Fibroblast of skin of left quadriceps (primary cell): ENCODE measurements at regions not wholly inside any gene's neighbourhood (a gene's known extent, or its start where the extent isn't known, plus 50 kb on each side); places are given as distances from the start of the nearest gene placed in this dataset.

Experiments
- DNase-seq, 2 experiments: peaks; one replicate each; pipeline ENCODE4 v3.0.0-alpha.2; 2013; ENCODE audit warnings: low read depth in 2 of 2

GRCh38 chr15:94893091-94893490, 661.7 kb downstream of the MCTP2 start:
- no peak for DNase-seq

GRCh38 chr15:94894056-94894455, 662.7 kb downstream of the MCTP2 start:
- DNase-seq = no peak

GRCh38 chr15:94909510-94909909, 678.1 kb downstream of the MCTP2 start:
- DNase-seq = no peak

GRCh38 chr15:94910166-94910565, 678.8 kb downstream of the MCTP2 start:
- DNase-seq = no peak

- DNase-seq = no peak
Measured at GRCh38 chr15:94912760-94913159, 681.4 kb downstream of the MCTP2 start.

- no peak for DNase-seq
Measured at GRCh38 chr15:94917068-94917467, 685.7 kb downstream of the MCTP2 start.

- DNase-seq = no peak
Measured at GRCh38 chr15:94921936-94922335, 690.6 kb downstream of the MCTP2 start.

GRCh38 chr15:94924057-94924456, 692.7 kb downstream of the MCTP2 start:
- DNase-seq = no peak

GRCh38 chr15:94924971-94925598, 693.7 kb downstream of the MCTP2 start:
- no peak for DNase-seq

- no peak for DNase-seq
Measured at GRCh38 chr15:94925680-94926079, 694.3 kb downstream of the MCTP2 start.

- DNase-seq = no peak
Measured at GRCh38 chr15:94927003-94927402, 695.6 kb downstream of the MCTP2 start.

- DNase-seq = no peak
Measured at GRCh38 chr15:94929282-94929681, 697.9 kb downstream of the MCTP2 start.

- DNase-seq = no peak
Measured at GRCh38 chr15:94930441-94930840, 699.1 kb downstream of the MCTP2 start.

GRCh38 chr15:94930960-94931359, 699.6 kb downstream of the MCTP2 start:
- DNase-seq = no peak

GRCh38 chr15:94934440-94934839, 703.1 kb downstream of the MCTP2 start:
- DNase-seq = no peak

- no peak for DNase-seq
Measured at GRCh38 chr15:94937242-94937641, 705.9 kb downstream of the MCTP2 start.

- no peak for DNase-seq
Measured at GRCh38 chr15:94943888-94944287, 712.5 kb downstream of the MCTP2 start.

- DNase-seq = no peak
Measured at GRCh38 chr15:94951538-94951937, 720.2 kb downstream of the MCTP2 start.

GRCh38 chr15:94963953-94964352, 732.6 kb downstream of the MCTP2 start:
- DNase-seq = no peak

GRCh38 chr15:94965593-94965992, 734.2 kb downstream of the MCTP2 start:
- DNase-seq = no peak

- DNase-seq = no peak
Measured at GRCh38 chr15:94968133-94968532, 736.8 kb downstream of the MCTP2 start.

- DNase-seq = no peak
Measured at GRCh38 chr15:94970096-94970495, 738.7 kb downstream of the MCTP2 start.

- DNase-seq = no peak
Measured at GRCh38 chr15:94970802-94971201, 739.4 kb downstream of the MCTP2 start.

GRCh38 chr15:94972314-94972713, 741.0 kb downstream of the MCTP2 start:
- no peak for DNase-seq
